Upper lobe of left lung (tissue), 6 donors: ENCODE measurements at regions not wholly inside any gene's neighbourhood (a gene's known extent, or its start where the extent isn't known, plus 50 kb on each side); places are given as distances from the start of the nearest gene placed in this dataset.

Experiments
- ATAC-seq, 2 donors: fragments of 200-7000 bp; cut with Tn5 transposase; one replicate each; pipeline ENCODE4 v1.9.1; 2022; ENCODE audit warnings: mild to moderate bottlenecking in 2 of 2, moderate library complexity in 2 of 2; ENCODE audit not compliant: low FRiP score in 2 of 2
- DNase-seq, 2 donors: peaks; one replicate each; pipeline ENCODE4 v3.0.0-alpha.2; 2019 to 2020
- H3K27ac ChIP-seq, 4 donors: fragments of 200-600 bp; sonication (generic); one replicate each; pipeline ENCODE4 v1.5.1; 2016 to 2019
- H3K27me3 ChIP-seq, 4 donors: fragments of 200-600 bp; sonication (generic); one replicate each; pipeline ENCODE4 v1.5.1; 2017 to 2019
- H3K36me3 ChIP-seq, 4 donors: fragments of 200-600 bp; sonication (generic); one replicate each; pipeline ENCODE4 v1.5.1; 2016 to 2019
- H3K4me1 ChIP-seq, 4 donors: fragments of 200-600 bp; sonication (generic); one replicate each; pipeline ENCODE4 v1.5.1; 2018 to 2019
- H3K4me3 ChIP-seq, 4 donors: fragments of 200-600 bp; sonication (generic); one replicate each; pipeline ENCODE4 v1.5.1; 2017 to 2019; ENCODE audit warnings: mild to moderate bottlenecking in 2 of 4, moderate library complexity in 1 of 4
- H3K9me3 ChIP-seq, 4 donors: fragments of 200-600 bp; sonication (generic); one replicate each; pipeline ENCODE4 v1.5.1; 2018 to 2019
- EP300 ChIP-seq, 4 donors: sonication (generic); formaldehyde crosslinking; IDR thresholded peaks; one replicate each; pipeline ENCODE4 v1.5.1; 2017; ENCODE audit warnings: antibody characterized with exemption in 4 of 4, control low read depth in 2 of 4
- POLR2A ChIP-seq, 4 donors: fragments of 450-650 bp; IDR thresholded peaks; one replicate each; pipeline ENCODE4 v1.5.1; 2016 to 2017; ENCODE audit warnings: antibody characterized with exemption in 4 of 4, mild to moderate bottlenecking in 2 of 4
- POLR2AphosphoS5 ChIP-seq, 2 donors: sonication (generic); formaldehyde crosslinking; IDR thresholded peaks; one replicate each; pipeline ENCODE4 v1.5.1; 2017; ENCODE audit warnings: antibody characterized with exemption in 2 of 2
- WGBS, 2 donors: methylation state at CpG; one replicate each; pipeline ENCODE4 v1.1.5; 2017 to 2018; 5-methylcytosine and 5-hydroxymethylcytosine counted together
- TF ChIP-seq, protein P1 (sequence below), 6 experiments: fragments of 450-650 bp in 4 of 6; fragments of 200-600 bp in 2 of 6; sonication (generic) in 2 of 6; IDR thresholded peaks; one replicate each; pipeline ENCODE4 v1.5.1; 2016 to 2019; ENCODE audit warnings: antibody characterized with exemption in 6 of 6
- donor health status: DM: no; HTN: no; CAD: no; lungs with moderate emphysema.
- donor health status: DM: no; HTN: yes; CAD: no; lungs with severe emphysema.

DNA sequence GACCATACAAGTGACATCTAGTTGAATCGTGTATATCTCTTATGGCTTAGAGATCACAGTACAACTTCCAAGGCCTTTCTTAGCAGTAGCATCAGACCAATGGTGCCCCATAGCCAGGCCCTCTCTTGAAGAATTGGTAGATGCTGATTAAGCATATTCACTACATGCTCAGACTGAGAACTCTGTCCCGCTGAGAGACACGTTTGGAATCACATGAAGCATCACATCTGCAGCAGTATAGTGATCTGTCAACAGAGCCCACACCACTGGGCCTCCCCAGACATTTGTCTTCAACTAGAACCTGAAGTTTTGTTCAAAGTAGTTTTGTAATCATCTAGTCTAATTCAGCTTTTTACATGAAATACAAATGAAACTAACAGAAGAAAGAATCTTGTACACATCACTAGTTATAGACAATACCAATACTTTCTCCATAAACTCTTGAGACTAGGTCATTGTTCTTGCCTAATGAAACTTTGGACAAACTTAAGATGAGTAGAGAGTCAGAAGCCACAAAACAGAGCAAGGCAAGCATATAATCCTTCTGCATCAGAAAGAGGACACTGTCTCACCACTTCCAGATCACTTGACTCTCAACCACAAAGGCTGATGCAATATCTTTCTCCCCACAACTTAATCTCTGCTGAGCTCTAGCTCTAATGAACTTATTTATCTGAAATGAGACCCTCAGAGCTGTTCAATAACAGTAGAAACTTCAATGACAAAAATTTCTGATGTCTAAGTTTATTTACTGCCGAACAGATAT is 182.7 kb downstream of the TBX18 start:
- ATAC-seq: peak in 1 of 2 donors; percentile 38
- TF ChIP-seq POLR2A (IDR thresholded peaks at IDR 0.05) (no peak), EP300 (IDR thresholded peaks at IDR 0.05) (no peak), POLR2AphosphoS5 (IDR thresholded peaks at IDR 0.05) (no peak)
- TF ChIP-seq, protein P1, sequence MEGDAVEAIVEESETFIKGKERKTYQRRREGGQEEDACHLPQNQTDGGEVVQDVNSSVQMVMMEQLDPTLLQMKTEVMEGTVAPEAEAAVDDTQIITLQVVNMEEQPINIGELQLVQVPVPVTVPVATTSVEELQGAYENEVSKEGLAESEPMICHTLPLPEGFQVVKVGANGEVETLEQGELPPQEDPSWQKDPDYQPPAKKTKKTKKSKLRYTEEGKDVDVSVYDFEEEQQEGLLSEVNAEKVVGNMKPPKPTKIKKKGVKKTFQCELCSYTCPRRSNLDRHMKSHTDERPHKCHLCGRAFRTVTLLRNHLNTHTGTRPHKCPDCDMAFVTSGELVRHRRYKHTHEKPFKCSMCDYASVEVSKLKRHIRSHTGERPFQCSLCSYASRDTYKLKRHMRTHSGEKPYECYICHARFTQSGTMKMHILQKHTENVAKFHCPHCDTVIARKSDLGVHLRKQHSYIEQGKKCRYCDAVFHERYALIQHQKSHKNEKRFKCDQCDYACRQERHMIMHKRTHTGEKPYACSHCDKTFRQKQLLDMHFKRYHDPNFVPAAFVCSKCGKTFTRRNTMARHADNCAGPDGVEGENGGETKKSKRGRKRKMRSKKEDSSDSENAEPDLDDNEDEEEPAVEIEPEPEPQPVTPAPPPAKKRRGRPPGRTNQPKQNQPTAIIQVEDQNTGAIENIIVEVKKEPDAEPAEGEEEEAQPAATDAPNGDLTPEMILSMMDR (IDR thresholded peaks at IDR 0.05): no peak

DNA sequence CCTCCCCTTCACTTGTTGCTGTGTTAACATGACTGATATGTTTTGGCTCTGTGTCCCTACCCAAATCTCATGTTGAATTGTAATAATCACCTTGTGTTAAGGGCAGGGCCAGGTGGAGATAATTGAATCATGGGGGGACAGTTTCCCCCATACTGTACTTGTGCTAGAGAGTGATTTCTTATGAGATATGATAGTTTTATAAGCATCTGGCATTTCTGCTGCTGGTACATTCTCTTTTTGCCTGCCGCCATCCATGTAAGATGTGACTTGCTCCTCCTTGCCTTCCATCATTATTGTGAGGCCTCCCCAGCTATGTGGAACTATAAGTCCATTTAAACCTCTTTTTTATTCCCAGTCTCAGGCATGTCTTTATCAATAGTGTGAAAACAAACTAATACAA is 185.0 kb downstream of the TBX18 start:
- TF ChIP-seq EP300 (IDR thresholded peaks at IDR 0.05) (no peak), POLR2A (IDR thresholded peaks at IDR 0.05) (no peak), POLR2AphosphoS5 (IDR thresholded peaks at IDR 0.05) (no peak)
- TF ChIP-seq, protein P1 (IDR thresholded peaks at IDR 0.05): no peak
- WGBS, 2 donors: 0 to 48% methylated on average over 1 of the region's 1 CpG

More for the DNA sequence above, 182.7 kb downstream of the TBX18 start:
- Histone ChIP-seq H3K9me3 (no peaks in the 10 kb centered on the region), H3K4me3 (no peak overlapping the region), H3K27ac (no peak overlapping the region), H3K36me3 (no peaks in the 10 kb centered on the region), H3K27me3 (no peaks in the 10 kb centered on the region), H3K4me1 (no peaks in the 10 kb centered on the region)
- 64 to 77% methylated on average over 4 of the region's 4 CpGs for WGBS, 2 donors
- DNase-seq: no peak

DNA sequence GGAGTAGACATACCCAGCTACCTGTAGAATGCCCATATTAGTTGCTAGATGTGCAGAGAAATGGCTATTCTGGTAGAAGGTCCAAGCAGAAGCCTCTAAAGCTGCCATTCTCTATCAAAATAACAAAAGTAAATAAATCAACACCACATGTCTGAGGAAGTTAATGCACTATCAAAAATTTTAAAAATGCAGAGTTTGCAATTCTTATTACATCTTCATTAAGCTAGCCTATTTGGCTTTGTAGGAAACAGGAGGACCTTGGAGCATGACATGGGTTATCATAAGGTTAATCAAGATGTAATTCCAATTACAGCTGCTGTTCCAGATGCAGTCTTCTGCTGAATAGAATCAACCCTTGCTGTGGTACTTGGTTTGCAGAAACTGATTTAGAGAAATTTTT is 188.4 kb downstream of the TBX18 start:
- H3K27me3 ChIP-seq: no peaks in the 10 kb centered on the region
- H3K9me3 ChIP-seq: no peaks in the 10 kb centered on the region
- DNase-seq (no peak), ATAC-seq (no peak)
- no peaks in the 10 kb centered on the region for H3K4me1 ChIP-seq
- H3K4me3 ChIP-seq: no peak overlapping the region
- TF ChIP-seq POLR2AphosphoS5 (IDR thresholded peaks at IDR 0.05): no peak
- no peak for TF ChIP-seq POLR2A (IDR thresholded peaks at IDR 0.05)
- TF ChIP-seq, protein P1 (IDR thresholded peaks at IDR 0.05): no peak
- no peak for TF ChIP-seq EP300 (IDR thresholded peaks at IDR 0.05)
- no peaks in the 10 kb centered on the region for H3K36me3 ChIP-seq
- H3K27ac ChIP-seq: no peak overlapping the region

More for the DNA sequence above, 185.0 kb downstream of the TBX18 start:
- Histone ChIP-seq H3K27me3 (no peaks in the 10 kb centered on the region), H3K36me3 (no peaks in the 10 kb centered on the region), H3K9me3 (no peaks in the 10 kb centered on the region), H3K4me1 (no peaks in the 10 kb centered on the region), H3K4me3 (no peak overlapping the region), H3K27ac (no peak overlapping the region)
- ATAC-seq (no peak), DNase-seq (no peak)

DNA sequence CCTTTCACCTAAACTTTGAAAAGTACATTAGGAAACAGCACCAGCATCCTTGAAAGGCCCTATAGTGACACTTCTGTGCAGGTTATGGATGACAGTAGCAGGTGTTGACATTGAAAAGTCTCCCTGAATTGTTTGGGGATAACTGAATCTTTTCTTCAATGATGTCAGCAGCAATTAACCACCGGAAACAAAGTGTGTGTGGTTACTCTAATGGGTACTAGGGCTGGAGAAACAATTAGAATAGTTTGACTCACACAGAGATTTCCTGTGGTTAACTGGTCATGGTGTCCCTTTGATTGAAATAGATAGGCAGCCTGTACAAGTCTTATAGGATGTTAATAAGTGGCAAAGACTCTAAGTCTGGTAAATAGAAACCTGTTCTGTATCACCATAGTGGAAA is 189.1 kb downstream of the TBX18 start:
- TF ChIP-seq, protein P1 (IDR thresholded peaks at IDR 0.05): no peak
- no peak for TF ChIP-seq EP300 (IDR thresholded peaks at IDR 0.05)
- no peak for TF ChIP-seq POLR2AphosphoS5 (IDR thresholded peaks at IDR 0.05)
- TF ChIP-seq POLR2A (IDR thresholded peaks at IDR 0.05): no peak
- WGBS, 2 donors: 47 to 53% methylated on average over 1 of the region's 1 CpG
- H3K27me3 ChIP-seq: no peaks in the 10 kb centered on the region
- H3K36me3 ChIP-seq: no peaks in the 10 kb centered on the region
- no peak overlapping the region for H3K4me3 ChIP-seq
- H3K4me1 ChIP-seq: no peaks in the 10 kb centered on the region
- DNase-seq: no peak
- H3K27ac ChIP-seq: no peak overlapping the region
- H3K9me3 ChIP-seq: no peaks in the 10 kb centered on the region
- no peak for ATAC-seq

DNA sequence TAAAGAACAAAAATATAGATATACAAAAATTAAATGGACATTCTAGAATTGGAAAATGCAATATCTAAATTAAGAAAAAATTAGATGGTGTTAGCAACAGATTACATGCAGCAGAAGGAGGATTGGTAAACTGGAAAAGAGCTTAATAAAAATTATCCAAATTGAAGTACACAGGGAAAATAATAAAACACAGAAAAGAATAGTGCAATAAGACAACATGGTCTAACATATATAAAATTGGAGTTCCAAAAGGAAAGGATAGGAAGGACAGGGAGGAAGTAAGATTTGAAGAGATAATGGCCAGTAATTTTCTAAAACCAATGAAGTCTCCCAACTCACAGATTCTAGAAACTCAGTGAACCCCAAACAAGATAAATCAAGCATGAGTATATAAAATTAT is 194.5 kb downstream of the TBX18 start:
- no peaks in the 10 kb centered on the region for H3K36me3 ChIP-seq
- H3K4me1 ChIP-seq: no peaks in the 10 kb centered on the region
- no peak for TF ChIP-seq POLR2AphosphoS5 (IDR thresholded peaks at IDR 0.05)
- TF ChIP-seq EP300 (IDR thresholded peaks at IDR 0.05): no peak
- no peak for TF ChIP-seq POLR2A (IDR thresholded peaks at IDR 0.05)
- TF ChIP-seq, protein P1 (IDR thresholded peaks at IDR 0.05): no peak
- no peak overlapping the region for H3K27ac ChIP-seq
- H3K9me3 ChIP-seq: no peaks in the 10 kb centered on the region
- H3K4me3 ChIP-seq: no peak overlapping the region
- no peak for DNase-seq
- no peaks in the 10 kb centered on the region for H3K27me3 ChIP-seq
- ATAC-seq: no peak
